Ramos (cell line): ENCODE measurements at regions not wholly inside any gene's neighbourhood (a gene's known extent, or its start where the extent isn't known, plus 50 kb on each side); places are given as distances from the start of the nearest gene placed in this dataset.
"Not testable (repeated sequence)": the region's sequence is repeated elsewhere in the genome, so short reads cannot be mapped to it uniquely, and the experiment has no call there.

Experiments used
- in situ Hi-C: fragments of 300-500 bp; cut with MboI; formaldehyde crosslinking; loops from one replicate; pipeline ENCODE4 v1.14.3; 2022; ENCODE audit warnings: low sequenced_read_pairs; ENCODE audit not compliant: unreplicated experiment

DNA sequence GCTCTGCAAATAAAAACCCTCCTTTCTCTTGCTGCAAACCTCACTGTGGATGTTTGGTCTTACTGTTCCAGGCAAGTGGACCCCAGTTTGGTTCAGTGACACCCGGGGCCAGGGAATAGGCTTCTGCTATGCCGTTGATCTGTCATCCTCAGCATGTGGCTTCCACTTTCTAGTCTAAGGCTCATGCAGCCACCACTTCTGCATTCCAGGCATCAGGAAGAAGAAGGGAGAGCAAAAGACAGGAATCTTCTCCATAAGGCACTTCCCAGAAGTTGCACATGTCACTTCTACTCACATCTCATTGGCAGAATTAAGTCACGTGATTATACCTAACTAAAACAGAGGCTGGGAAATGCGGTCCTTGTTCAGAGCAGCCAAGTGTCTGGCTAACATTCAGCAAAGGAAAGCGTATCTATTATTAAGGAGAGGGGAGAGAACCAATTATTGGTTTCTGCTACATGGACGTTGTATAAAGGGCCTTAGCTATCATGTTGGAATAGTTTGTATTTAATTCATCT lies 173.6 kb upstream of the PFN2 start:
- in situ Hi-C loops, result no loop called here

DNA sequence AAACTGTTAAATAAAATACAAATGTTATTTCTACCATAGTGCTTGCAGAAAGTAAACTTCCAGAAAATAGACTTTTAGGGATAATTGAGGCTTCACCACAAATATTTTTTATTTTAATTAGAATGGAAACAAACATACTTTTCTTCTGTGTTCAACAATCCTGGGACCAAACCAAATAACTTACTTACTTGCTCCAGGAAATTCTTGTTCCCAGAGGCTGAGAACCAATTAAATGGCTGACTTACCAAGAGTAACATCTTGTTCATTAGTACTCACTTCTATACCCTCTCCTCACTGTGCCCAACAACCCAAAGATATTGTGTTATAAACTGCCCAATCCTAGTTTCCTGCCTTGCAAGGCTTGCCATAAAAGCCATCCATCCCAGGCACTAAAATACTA lies 172.2 kb upstream of the PFN2 start:
- in situ Hi-C loops, result no loop called here

DNA sequence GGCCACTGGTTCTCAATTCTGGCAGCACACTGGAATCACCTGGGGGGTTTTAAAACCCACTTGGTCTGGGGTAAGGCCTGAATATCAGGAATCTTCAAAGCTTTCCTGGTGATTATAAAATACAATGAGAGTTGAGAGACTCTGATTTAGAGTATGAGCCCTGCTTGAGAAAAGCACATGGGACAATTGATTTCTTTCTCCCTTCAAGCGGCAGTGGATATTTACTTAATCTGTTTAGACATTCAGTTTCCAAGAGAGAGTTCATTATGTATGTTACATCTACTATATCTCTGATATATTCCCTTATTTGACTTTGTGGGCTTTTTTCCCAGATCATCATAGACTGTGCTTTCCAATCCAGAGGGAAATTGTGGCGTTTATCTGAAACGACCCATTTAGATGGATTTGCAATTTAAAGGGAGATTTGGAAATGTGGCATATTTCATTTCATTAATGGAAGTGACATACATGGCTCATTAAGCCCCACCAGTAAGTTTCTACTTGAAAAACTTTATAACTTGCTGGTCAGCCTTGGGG lies 171.2 kb upstream of the PFN2 start:
- in situ Hi-C loops, result no loop called here

DNA sequence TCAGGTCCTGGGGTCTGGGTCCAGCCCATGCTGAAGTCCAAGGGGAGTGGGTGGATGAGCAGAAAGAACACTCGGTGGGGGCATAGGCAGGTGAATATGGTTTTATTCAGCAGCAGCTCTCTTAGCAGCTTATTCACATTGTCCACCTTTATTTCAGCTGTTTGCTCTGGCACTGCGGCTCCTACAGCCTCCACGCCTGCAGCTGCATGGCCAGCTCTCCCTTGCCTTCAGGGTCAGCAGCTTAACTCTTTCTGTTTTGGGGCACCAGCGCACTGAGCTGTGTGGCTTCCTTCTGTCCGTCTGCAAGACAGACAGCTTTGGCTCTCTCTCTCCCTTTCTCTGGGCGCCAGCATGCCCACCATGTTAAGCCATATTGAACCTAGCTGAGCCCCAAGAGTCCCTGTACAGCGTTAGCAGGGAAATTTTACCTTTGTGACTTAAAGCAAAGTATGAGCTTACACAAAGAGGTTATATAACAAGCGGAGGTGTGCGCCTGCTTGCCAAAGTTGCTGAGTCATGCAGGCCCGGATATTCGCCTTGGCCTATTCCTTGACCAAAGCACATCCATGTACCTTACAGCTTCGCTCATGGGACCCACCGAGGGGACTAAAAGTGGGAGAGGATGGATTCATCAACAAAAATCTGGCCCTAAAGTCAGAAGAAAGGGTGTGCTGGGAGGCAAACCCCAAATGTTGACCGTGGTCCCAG lies 170.1 kb upstream of the PFN2 start:
- in situ Hi-C loops, result no loop called here

DNA sequence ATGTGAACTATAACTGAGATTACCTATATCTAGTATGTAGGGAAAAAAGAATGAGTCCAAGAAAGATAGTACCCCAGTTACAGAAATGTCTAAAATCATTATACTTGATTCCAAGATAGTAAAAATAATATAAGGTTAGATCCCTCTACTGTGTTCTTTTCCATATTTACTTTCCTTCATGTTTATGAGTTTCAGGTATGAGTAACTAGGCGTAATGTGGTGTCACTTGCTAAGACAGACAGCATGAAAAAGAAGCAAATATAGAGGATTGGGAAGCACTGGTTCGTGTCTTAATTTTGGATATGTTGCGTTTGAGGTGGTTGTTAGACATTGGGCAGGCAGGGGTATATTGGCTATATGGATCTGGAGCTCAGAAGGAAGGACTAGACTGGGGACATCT lies 168.1 kb upstream of the PFN2 start:
- in situ Hi-C loops, result no loop called here

DNA sequence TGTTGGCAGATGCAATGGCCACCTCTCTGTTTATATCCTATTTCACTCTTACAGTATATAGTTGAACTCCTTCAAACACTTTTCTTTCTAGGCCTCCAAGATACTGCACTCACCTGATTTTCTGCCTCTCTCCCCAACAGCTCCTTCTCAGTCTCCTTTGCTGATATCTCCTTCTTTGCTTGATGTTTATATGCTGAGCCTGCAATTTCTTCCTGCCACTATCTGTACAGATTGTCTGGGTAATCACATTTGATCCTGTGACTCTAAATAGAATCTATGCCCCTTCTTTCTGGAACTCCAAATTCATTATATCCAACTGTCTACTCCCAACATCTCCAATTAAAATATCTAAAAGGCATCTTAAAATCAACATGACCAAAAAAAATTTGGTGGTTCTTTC lies 165.5 kb upstream of the PFN2 start:
- in situ Hi-C loops, result no loop called here

DNA sequence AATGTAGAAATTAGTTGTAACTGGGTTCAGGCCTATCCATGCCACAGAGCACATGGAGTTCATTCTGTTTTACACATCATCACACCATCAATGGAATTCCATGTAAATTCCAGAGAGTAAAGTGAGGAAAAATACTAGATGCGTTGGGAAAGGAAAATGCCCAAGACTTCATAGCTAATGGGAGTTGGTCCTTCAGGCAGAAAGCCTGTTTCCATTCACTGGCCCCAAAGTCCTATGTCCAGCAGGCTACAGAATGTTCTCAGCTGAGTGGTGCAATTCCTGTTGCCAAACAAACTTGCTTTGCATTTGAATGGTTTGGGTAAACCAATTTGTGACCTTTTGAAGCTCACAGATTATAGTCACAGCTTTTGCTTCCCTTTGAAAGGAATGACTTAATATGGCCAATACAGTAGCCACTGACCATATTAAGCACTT lies 164.6 kb upstream of the PFN2 start:
- in situ Hi-C loops, result no loop called here

DNA sequence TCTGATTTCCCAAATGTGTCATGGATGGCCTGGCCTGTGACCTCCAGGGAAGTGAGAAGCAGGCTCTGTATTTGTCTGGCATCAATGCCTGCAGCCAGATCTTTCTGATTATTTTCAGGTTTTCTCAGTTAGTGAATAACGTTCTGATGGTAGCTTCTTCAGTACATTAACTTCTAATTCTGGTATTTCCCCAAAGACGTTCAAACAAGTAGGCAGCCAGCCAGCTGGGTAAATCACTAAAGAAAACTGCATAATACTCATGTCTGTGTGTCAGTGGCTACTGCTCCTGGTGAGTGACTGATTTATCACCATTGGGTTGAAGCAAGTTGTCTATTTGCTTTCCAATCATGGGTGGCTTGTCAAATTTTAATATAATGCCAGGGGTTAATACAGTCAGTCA lies 162.6 kb upstream of the PFN2 start:
- in situ Hi-C loops, result no loop called here

DNA sequence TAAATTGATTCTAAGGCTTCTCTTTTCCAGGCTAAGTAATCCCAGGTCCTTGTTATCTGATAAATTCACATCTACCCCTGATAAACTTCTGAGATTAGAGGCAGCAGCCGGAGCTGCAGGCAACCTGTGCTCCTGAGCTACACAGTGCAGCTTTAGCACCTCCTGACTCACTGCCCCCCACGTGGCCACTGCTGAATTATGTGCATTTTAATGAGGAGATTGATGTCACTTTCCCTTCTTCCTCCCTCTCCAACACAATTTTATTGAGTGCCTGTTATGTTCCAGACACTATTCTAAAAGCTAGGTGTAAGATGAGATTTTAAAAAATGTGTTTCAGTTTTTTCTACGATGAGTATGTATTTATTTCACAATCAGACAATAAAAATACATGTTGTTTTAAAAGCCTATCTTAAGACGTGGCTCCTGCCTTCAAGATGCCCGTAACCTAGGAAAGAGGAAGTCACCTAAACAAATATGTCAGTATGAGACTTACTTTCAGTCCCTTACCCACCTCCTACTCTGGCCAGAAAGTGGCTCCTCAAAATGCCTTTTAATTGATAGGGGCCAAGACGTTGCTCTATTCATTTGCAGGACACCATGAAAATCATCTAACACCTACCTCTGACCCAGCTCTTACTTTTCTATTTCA lies 161.5 kb upstream of the PFN2 start:
- in situ Hi-C loops, result no loop called here

DNA sequence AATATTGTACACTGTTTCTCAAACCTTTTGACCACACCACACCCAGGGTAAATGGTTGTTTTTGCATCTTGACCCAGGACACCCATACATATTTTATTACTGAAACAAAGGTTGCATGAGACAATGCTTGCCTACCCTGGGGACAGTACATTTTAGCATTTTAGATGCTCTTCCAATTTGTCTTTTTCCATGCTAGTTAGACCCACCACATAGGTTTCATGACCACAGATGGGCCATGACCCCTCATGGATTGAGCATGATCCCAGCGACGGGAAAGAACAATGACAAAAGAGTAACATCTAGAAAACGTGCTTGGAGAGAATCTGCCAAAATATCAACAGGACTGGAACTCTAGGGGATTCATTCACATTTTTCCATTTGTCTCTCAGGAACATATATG lies 161.0 kb upstream of the PFN2 start:
- in situ Hi-C loops, result no loop called here

DNA sequence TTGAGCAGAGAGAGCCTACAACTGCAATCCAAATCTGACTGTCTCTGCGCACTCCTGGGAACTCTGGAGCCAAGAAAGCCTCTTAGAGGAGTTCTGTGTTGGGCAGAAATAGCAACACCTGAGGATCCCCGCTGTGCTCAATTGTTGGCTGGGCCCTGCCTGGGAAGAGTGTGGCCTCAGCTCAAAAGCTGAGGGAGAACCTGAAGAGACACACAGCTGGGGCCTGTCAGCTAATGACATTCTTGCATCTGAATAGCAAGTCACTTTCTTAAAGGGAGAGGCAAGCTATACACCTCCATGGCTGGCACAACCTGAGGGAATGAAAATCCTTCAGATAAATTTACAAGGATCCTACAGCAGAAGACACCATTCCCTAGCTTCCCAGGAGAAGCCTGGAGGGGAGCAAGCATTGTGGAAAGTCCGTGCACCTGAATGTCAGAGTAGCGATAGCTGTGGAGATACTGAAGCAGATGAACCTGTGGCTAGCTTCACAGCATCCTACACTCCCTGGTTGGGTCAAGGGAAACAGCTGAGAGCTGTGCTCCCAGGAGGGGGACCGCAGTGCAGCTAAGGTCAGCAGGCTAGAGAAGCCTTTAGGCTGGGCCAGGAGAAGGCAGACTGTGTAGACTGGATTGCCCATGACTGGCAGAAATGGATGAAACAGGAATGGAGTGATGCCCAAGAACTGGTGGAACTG lies 159.9 kb upstream of the PFN2 start:
- in situ Hi-C loops, result no loop called here

DNA sequence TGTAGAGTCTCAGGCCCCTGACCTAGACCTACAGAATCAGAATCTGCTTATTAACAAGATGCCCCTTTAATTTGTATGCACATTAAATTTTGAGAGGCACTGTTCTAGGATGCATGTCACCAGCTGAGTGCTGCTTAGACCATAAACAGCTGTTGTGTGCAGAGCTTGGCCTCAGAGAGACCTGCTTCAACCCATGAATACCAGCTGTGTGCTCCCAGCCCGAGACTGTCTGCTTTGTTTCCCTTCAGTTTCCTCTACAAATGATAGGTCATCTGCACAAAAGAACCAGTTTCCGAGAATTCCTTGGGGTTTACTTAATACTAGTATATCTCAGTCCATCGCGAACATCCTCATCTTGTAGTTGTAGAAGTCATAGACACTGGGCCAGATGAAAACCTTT lies 158.5 kb upstream of the PFN2 start:
- in situ Hi-C loops, result no loop called here

DNA sequence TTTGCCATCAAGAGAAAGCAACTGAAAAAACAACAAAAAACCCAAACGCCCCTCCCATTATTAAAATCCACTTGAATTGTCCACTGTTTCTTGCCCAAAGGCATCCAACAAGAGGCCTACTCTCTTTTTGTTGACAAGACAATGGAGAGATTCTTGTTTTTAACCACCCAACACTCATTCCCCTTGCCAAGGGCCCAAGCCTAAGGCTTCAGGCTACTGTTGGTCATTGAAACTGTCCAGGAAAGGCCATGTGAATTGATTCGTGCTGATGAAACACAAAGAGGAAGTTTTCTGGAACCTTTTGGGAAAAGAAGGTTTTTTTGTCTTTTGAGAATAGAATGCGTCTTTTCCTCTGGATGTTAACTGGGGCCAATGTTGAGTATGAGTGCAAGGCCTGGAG lies 157.4 kb upstream of the PFN2 start:
- in situ Hi-C loops, result no loop called here

DNA sequence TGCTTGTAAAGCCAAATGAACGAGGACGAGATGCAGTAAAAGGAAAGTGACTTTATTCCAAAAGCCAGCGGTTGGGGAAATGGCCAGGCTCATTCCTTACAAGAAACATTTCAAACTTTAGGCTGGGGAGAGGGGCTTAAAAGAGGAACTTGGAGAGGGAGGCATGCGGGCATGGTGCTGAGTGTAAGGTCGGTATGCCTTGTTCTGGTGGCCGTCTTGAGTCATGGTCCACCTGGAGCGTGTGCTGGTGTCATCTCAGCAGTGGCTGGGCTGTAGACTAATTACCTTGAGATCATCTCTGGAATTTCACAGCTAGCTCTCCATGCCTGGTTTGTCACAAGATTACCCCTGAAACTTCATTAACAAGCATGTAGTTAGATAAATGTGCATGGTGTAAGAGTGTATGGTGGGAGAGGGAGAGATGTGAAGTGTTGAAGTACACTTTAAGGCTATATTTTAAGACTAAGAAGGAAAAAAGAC lies 156.4 kb upstream of the PFN2 start:
- in situ Hi-C loops, result no loop called here

DNA sequence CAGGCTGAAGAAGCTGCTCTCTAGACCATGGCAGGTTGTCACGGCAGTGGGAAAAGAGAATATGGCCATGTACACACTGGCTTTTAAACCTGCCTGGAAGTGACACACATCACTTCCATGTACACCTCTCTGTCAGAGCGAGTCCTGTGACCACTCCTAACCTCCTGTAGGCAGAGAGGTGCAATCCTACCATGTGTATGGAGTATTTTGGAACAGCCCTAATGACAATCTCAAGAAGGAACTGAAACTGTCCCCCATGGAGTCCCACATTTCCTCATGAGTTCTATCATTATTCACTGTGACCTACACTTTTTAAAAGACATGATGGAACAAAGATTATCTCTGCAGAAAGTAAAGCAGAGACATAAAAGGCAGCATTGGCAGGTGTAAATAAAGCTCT lies 153.4 kb upstream of the PFN2 start:
- in situ Hi-C loops, result no loop called here

DNA sequence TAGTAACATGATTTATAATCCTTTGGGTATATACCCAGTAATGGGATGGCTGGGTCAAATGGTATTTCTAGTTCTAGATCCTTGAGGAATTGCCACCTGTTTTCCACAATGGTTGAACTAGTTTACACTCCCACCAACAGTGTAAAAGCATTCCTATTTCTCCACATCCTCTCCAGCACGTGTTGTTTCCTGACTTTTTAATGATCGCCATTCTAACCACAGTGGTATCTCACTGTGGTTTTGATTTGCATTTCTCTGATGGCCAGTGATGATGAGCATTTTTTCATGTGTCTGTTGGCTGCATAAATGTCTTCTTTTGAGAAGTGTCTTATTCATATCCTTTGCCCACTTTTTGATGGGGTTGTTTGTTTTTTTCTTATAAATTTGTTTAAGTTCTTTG lies 152.6 kb upstream of the PFN2 start:
- in situ Hi-C loops, result not testable (repeated sequence)

DNA sequence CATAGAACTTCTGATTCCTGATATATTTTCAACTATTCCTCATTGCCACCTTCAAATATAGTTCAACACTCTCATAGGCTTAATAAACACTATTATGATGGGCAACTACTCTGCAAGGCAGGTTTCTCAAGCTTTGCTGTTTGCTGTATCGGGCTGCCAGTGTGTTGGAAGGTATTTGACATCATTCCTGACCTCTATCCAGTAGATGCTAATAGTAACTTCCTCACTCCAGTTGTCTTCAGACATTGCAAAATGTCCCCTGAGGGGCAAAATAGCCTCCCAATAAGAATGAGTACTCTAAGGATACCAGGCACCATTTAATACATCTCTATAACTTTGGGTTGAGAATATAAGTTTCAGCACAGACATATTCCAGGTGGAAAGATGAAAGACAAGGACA lies 147.5 kb upstream of the PFN2 start:
- in situ Hi-C loops, result no loop called here

DNA sequence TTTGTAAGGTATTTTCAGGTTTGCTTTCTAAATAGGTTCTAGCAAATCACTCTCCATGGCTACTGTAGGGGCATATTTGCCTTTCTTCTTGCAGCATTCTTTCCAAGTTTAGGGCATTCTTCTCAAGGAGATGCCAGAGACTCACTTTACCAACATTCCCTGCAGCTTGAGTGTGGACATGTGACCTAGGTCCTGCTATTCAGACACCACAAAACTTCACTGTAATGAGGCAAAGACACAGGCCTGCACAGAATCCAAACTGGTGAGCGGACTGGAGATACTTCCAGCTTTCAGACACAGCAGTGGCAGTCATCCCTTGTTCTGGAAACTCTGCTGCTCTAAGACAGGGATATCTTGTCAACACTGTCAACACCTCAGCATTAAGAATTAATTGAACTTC lies 146.4 kb upstream of the PFN2 start:
- in situ Hi-C loops, result no loop called here

DNA sequence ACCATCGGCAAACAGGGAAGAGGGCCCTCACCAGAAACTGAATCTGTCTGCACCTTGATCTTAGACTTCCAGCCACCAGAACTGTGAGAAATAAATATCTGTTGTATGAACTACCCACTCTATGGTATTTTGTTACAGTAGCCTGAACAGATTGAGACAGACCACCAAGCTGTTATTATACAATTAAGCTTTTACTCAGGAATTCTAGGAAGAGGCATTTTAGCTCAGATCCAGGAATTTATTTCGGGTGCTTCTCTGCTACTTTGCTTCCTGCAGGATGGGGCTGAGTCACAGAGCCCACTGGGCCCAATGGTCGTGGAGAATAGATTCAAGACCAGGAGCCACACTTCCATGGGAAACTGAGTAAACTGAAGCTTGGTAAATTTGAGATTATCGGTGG lies 145.5 kb upstream of the PFN2 start:
- in situ Hi-C loops, result no loop called here

DNA sequence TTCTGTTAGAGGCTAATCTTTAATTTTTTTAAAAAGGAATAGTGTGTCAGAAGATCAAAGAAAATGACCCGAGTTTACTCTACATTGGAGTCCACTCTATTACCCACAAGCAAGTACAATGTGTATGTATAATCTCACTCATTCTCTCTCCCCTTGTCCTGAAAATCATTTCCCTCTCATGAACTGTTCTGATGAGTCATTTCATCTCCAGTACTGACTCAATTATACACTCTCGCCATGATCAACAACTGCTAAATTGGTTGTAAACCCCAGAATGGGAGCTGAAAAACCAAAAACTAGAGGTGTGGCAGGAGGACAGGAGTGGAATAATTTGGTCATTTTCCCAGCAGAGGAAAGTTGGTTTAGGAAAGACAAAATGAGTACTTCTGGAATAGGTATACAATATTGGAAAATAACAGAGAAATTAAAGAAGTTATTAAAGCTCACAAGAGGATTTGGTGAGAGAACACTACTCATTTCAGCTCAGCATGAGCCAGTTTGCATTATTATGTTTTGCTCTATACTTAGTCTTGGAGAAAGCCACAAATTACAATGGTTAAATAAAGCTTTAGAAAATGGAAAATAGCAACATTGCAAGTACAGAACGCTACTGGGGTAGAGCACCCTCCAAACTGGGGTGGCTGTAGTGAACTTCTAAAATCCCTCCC lies 144.3 kb upstream of the PFN2 start:
- in situ Hi-C loops, result no loop called here

DNA sequence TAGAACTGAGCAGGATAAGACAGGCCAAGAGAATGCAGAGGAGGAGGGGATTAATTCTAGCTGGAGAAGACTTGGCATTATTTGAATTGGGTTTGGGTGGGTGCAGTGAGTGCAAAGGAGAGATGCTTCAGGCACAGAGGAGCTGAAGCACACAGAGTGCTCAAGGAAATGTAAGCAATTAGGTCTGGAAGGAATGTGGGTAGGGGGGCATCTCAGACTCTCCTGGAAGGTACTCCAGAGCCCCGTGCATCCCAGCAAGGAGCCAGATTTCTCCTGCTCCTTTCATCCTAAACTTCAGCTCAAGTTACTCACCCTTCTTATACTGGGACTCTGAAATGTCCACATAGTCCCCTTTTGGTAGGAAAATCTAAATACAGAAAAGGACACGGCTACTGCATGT lies 143.6 kb upstream of the PFN2 start:
- in situ Hi-C loops, result no loop called here
